ENCODE measurements at regions not wholly inside any gene's neighbourhood (a gene's known extent, or its start where the extent isn't known, plus 50 kb on each side); places are given as distances from the start of the nearest gene placed in this dataset.

GRCh38 chr5:57601996-57602395 lies 119.4 kb upstream of the ACTBL2 start:
- TF ChIP-seq POLR2A (IDR thresholded peaks at IDR 0.05) (no peak), CTCF (IDR thresholded peaks at IDR 0.05) (no peak), POLR2AphosphoS5 (IDR thresholded peaks at IDR 0.05) (no peak)
